Gastrocnemius medialis (tissue), 4 donors: ENCODE measurements at regions not wholly inside any gene's neighbourhood (a gene's known extent, or its start where the extent isn't known, plus 50 kb on each side); places are given as distances from the start of the nearest gene placed in this dataset.

Experiments
- ATAC-seq, 2 donors: fragments of 150-250 bp; one replicate each; pipeline ENCODE4 v1.9.1; 2016
- DNase-seq, 2 donors: peaks; one replicate each; pipeline ENCODE4 v3.0.0-alpha.2; 2019
- H3K27ac ChIP-seq, 4 donors: fragments of 200-600 bp; sonication (generic); 1 replicate in 1 of 4; 2 replicates in 3 of 4; pipeline ENCODE4 v1.5.1; 2016 to 2018; ENCODE audit warnings: mild to moderate bottlenecking in 2 of 4, moderate library complexity in 1 of 4
- H3K27me3 ChIP-seq, 3 donors: fragments of 200-600 bp; sonication (generic) in 2 of 3; 1 replicate in 1 of 3; 2 replicates in 2 of 3; pipeline versions ENCODE4 v1.5.1 to v1.6.0; 2016 to 2019; ENCODE audit warnings: mild to moderate bottlenecking in 1 of 3, moderate library complexity in 1 of 3
- H3K36me3 ChIP-seq, 2 donors: fragments of 200-600 bp; sonication (generic) in 1 of 2; one replicate each; pipeline ENCODE4 v1.5.1; 2017 to 2018
- H3K4me1 ChIP-seq, 2 donors: fragments of 200-600 bp; sonication (generic) in 1 of 2; one replicate each; pipeline ENCODE4 v1.5.1; 2016 to 2017; ENCODE audit warnings: mild to moderate bottlenecking in 2 of 2
- H3K4me3 ChIP-seq, 4 donors: fragments of 200-600 bp; sonication (generic) in 3 of 4; 1 replicate in 1 of 4; 2 replicates in 3 of 4; pipeline ENCODE4 v1.5.1; 2016 to 2019; ENCODE audit warnings: mild to moderate bottlenecking in 2 of 4
- H3K9me3 ChIP-seq, 3 donors: fragments of 200-600 bp; sonication (generic) in 2 of 3; 1 replicate in 1 of 3; 2 replicates in 2 of 3; pipeline ENCODE4 v1.5.1; 2016 to 2019
- CTCF ChIP-seq, 5 experiments: fragments of 450-650 bp in 3 of 5; fragments of 200-600 bp in 2 of 5; sonication (generic) in 2 of 5; IDR thresholded peaks in 4 of 5; conservative IDR thresholded peaks in 1 of 5; 1 replicate in 4 of 5; 2 replicates in 1 of 5; pipeline ENCODE4 v1.5.1; 2016 to 2019; ENCODE audit warnings: antibody characterized with exemption in 5 of 5, mild to moderate bottlenecking in 3 of 5, moderate library complexity in 3 of 5
- POLR2A ChIP-seq, 2 donors: fragments of 450-650 bp; IDR thresholded peaks; one replicate each; pipeline ENCODE4 v1.6.1; 2017; ENCODE audit warnings: antibody characterized with exemption in 2 of 2, mild to moderate bottlenecking in 2 of 2, moderate library complexity in 2 of 2
- in situ Hi-C, 4 donors: fragments of 200-750 bp; cut with MboI; loops; one replicate each; pipeline versions ENCODE4 v1.15.0 to v1.8.0; 2017; ENCODE audit warnings: low sequenced_read_pairs in 4 of 4
- intact Hi-C: fragments of 100-400 bp; cut with DNase I; formaldehyde crosslinking; loops from one replicate; pipeline ENCODE4 v1.15.1; 2023; ENCODE audit warnings: low total_unique reads

- Histone ChIP-seq H3K27ac (no peak overlapping the region), H3K9me3 (no peaks in the 10 kb centered on the region), H3K27me3 (no peaks in the 10 kb centered on the region), H3K4me1 (no peaks in the 10 kb centered on the region), H3K4me3 (no peak overlapping the region), H3K36me3 (no peaks in the 10 kb centered on the region)
- ATAC-seq (no peak), DNase-seq (no peak)
- TF ChIP-seq POLR2A (IDR thresholded peaks at IDR 0.05), result no peak
- intact Hi-C loops, result no loop called here
- in situ Hi-C loops, result no loop called here
Measured at GRCh38 chr9:109941771-109942170, 161.8 kb downstream of the PALM2AKAP2 start.

GRCh38 chr9:109945573-109945972 is 165.6 kb downstream of the PALM2AKAP2 start:
- no peak overlapping the region for H3K27ac ChIP-seq
- H3K4me3 ChIP-seq, result no peak overlapping the region
- no peaks in the 10 kb centered on the region for H3K27me3 ChIP-seq
- H3K4me1 ChIP-seq, result no peaks in the 10 kb centered on the region
- DNase-seq, result no peak
- no peaks in the 10 kb centered on the region for H3K9me3 ChIP-seq
- no peaks in the 10 kb centered on the region for H3K36me3 ChIP-seq
- TF ChIP-seq POLR2A (IDR thresholded peaks at IDR 0.05) (no peak), CTCF (IDR thresholded peaks at IDR 0.05 in 4 of 5, conservative IDR thresholded peaks at IDR 0.05 in 1 of 5) (no peak)
- ATAC-seq, result no peak
- in situ Hi-C loops, result no loop called here
- intact Hi-C loops, result no loop called here

GRCh38 chr9:109948453-109948852 is 168.5 kb downstream of the PALM2AKAP2 start:
- no peak for DNase-seq
- TF ChIP-seq CTCF (IDR thresholded peaks at IDR 0.05 in 4 of 5, conservative IDR thresholded peaks at IDR 0.05 in 1 of 5), result no peak
- TF ChIP-seq POLR2A (IDR thresholded peaks at IDR 0.05), result no peak
- intact Hi-C loops, result no loop called here
- Histone ChIP-seq H3K9me3 (no peaks in the 10 kb centered on the region), H3K4me3 (no peak overlapping the region), H3K36me3 (no peaks in the 10 kb centered on the region), H3K4me1 (no peaks in the 10 kb centered on the region), H3K27ac (no peak overlapping the region), H3K27me3 (no peaks in the 10 kb centered on the region)
- in situ Hi-C loops, result no loop called here
- ATAC-seq, result no peak

- no peaks in the 10 kb centered on the region for H3K9me3 ChIP-seq
- TF ChIP-seq POLR2A (IDR thresholded peaks at IDR 0.05) (no peak), CTCF (IDR thresholded peaks at IDR 0.05 in 4 of 5, conservative IDR thresholded peaks at IDR 0.05 in 1 of 5) (no peak)
- intact Hi-C loops (no loop called here), in situ Hi-C loops (no loop called here)
- DNase-seq (no peak), ATAC-seq (no peak)
- H3K27me3 ChIP-seq, result no peaks in the 10 kb centered on the region
- no peak overlapping the region for H3K27ac ChIP-seq
- no peaks in the 10 kb centered on the region for H3K36me3 ChIP-seq
- H3K4me3 ChIP-seq, result no peak overlapping the region
- H3K4me1 ChIP-seq, result peaks cover 0 to 3% of the 10 kb centered on the region in 2 donors
Measured at GRCh38 chr9:109950710-109951443, 170.9 kb downstream of the PALM2AKAP2 start.

- no peak overlapping the region for H3K4me3 ChIP-seq
- DNase-seq (no peak), ATAC-seq (no peak)
- peaks cover 10 to 11% of the 10 kb centered on the region in 2 donors for H3K4me1 ChIP-seq
- H3K9me3 ChIP-seq, result no peaks in the 10 kb centered on the region
- in situ Hi-C loops, result no loop called here
- TF ChIP-seq CTCF (IDR thresholded peaks at IDR 0.05 in 4 of 5, conservative IDR thresholded peaks at IDR 0.05 in 1 of 5) (no peak), POLR2A (IDR thresholded peaks at IDR 0.05) (no peak)
- H3K27ac ChIP-seq, result no peak overlapping the region
- H3K27me3 ChIP-seq, result no peaks in the 10 kb centered on the region
- no peaks in the 10 kb centered on the region for H3K36me3 ChIP-seq
- intact Hi-C loops, result no loop called here
Measured at GRCh38 chr9:109953300-109953699, 173.3 kb downstream of the PALM2AKAP2 start.
